Umbilical cord (tissue), 1 donor: ENCODE measurements at regions not wholly inside any gene's neighbourhood (a gene's known extent, or its start where the extent isn't known, plus 50 kb on each side); places are given as distances from the start of the nearest gene placed in this dataset.
"Not testable (repeated sequence)": the region's sequence is repeated elsewhere in the genome, so short reads cannot be mapped to it uniquely, and the experiment has no call there.

ENCODE experiments used
- DNase-seq: peaks from one replicate; pipeline ENCODE4 v3.0.0-alpha.2; 2015; ENCODE audit warnings: low spot score

DNA sequence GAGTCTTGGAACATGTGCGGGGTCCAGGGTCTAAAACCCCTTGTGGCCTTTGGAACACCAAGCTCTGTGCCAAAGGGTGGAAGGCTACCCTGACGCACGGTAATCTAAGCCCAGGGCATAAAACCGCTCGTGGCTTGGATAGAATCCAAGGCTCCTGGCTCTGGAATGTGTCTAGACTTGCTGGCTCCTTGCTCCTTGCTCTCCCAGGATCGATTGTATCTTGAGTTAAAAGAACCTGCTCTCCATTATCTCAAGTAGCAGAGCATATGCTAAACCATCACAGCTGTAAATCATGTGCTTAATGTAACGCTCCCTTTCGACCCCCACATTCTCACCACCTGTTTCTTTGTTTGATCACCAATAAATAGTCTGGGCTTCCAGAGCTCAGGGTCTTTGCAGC lies 50.3 kb downstream of the TLCD4 start:
- DNase-seq: not testable (repeated sequence)

DNA sequence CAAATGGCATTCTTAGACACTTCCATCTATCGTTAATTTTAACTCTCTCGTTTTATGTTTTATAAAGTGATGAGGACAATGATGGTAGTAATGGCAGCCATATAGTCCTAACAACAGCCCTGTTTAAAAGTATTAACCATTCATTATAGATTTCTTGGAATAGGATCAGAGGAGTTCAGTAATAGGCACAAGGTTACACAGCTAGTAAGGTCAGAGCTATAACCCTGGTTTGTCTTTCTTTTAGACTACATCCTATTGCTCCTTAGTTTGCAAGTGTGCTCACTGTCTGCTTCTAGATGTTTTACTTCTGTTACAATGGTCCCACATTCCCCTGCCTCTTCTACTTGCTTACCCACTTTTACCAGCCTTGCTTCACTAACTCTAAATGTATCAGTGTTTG lies 50.9 kb downstream of the TLCD4 start:
- DNase-seq: no peak

DNA sequence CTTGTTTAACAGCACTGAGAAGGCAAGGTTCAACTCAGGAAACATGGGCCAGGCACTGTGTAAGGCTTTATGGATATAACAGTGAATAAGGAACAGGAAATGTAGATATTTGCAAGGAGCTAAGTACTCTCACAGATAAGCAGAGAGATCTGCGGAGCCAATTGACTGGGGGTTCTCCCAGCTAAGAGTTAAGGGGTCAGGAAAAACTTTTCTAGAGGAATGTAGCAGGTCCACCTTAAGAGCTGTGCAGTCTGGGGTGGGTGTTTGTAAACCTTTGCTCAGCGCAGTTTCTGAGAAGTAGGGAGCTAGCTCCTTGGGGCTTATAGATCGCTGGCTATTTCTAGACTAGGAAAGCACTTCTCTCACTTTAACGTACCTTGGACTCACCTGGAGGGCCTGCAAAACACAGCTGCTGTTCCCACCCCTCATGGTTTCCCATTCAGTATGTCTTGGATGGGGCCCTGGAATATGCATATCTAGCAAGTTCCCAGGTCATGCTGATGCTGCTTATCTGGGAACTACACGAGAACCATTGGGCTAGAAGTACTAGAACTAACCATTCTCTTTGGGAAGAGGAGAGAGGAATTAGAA lies 51.7 kb downstream of the TLCD4 start:
- no peak for DNase-seq

DNA sequence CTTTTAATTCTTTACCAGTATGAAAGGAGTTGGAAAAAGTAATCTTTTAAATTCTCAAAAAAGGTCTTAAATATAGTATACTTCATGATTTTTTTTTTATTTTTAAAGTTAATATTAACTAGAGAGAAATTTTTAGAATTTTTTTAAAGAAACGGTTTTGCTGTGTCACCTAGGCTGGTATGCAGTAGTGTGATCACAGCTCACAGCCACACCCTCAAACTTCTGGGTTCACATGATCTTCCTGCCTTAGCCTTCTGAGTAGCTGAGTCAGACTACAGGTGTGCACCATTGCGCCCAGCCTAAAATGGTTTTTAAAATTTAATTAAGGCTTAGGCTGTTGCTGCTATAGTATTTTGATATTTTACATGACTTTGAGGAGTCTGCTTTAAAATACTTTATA lies 52.4 kb downstream of the TLCD4 start:
- no peak for DNase-seq

DNA sequence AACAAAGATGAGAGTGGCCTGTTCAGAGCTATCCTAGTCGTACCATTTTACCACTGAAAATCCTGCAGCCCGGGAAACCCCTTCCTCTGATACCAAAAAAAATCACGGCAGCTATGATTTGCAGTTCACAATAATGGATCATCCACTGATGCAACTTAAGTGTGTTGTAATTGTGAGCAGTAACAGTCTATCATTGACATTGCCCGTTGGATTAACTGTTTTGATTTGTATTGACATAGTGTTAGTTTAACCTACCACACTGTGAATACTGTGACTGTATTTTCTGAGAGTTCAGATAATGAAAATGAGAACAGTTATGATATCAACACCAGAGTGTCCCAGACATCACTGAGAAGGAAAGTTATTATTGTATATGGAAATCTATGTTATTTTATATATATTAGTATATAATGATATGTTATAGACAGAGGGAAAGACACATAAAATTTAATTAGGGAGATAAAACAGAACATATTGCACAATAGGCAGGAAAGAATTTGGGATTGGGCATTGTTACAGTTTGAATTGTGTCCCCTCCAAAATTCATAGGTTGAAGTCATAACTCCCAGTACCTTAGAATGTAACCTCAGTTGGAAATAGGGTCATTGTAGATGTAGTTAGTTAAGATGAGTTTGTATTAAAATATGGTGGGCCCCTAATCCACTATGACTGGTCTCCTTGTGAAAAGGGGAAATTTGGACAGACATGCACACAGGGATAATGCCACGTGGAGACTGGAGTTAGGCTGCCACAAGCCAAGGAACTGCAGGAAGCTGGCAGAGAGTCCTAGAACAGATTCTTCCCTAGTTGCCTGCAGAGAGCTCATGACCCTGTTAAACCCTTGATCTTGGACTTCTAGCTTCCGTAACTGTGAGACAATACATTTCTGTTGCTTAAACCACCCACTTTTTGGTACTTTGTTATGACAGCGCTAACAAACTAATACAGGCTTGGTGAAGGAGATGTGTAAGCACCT lies 54.4 kb downstream of the TLCD4 start:
- no peak for DNase-seq

DNA sequence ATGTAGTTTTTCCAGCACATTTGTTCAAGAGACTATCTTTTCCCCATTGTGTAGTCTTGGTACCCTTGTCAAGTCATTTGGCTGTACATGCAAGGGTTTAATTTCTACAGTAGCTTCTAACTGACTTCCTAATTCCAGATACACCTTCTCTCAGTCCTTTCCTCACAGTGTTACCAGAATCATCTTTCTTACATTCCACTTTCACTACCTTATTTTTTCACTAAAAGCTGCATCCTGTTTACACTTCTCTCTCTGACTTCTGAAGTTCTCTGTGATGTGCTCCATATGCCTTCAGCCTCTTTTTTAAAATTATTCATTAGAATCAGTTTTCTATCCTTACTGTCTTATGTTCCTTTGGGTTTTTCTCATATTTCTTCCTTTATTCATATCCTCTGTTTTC lies 57.1 kb upstream of the RWDD3 start:
- no peak for DNase-seq

DNA sequence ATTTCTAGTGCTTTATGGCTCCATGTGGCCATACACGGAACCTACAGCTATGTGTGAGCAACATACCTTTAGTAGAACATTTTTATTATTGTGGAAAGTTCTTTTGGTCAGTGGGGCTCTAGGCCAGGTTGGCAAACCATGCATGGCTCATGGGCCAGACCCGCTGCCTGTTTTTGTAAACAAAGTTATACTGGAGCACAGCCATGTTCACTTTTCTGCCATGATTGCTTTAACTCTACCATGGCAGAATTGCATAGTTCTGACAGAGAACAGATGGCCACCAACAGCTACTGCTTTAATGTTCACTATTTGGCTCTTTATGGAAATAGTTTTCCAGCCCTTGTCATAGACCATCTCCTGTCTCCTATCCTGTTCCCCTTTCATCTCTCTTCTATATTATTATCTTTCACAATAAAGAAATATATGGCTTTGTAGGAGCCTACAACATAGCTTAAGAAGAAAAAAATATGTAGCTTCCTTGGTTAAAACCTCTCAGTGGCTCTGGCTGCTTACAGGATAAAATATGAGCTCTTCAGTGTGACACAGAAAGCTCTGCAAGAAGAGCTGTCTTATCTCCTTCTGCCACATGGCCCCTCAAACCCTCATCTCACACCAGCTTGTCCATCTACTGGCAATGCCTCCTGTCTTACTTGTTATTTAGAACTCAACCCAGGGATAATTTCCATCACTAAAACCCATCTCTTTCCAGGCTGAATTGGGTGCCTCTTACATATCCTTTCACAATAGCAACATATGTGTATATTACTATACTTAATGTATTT lies 54.6 kb upstream of the RWDD3 start:
- DNase-seq: peak; percentile 90

DNA sequence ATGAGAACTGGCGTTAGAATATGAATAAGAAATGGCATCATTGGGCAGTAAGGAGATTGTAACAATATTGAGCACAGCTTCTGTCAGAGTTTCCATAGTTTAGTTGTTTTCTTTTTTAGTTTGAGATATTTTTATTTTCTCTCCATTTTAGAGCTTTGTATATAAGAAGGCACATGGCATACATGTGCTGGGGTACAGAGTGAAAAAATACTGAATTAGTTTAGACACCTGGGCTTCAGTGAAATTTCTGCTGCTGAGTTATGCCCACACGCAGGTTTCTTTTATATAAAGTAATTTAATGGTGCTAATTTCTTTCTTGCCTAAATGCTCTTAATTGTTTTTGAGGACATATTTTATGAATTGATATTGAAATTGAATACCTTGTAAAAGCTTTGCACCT lies 53.6 kb upstream of the RWDD3 start:
- no peak for DNase-seq

DNA sequence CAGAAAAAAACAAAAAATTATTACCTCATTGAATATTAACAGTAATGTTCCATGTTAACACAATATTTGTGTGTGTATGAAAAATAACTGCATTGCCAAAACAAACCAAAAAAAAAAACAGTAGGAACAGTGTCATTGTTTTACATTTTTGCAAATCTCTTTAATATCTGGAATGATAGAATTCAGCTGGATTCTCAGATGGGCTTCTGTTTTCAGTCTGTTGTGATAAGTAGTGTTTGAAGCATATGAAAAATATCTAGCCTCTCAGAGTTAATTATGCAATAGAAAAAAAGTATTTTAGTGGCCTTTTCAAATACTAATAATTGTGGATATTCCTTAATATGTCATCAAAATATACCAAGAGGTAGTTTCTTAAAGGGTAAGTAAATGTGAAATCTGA lies 52.9 kb upstream of the RWDD3 start:
- no peak for DNase-seq

DNA sequence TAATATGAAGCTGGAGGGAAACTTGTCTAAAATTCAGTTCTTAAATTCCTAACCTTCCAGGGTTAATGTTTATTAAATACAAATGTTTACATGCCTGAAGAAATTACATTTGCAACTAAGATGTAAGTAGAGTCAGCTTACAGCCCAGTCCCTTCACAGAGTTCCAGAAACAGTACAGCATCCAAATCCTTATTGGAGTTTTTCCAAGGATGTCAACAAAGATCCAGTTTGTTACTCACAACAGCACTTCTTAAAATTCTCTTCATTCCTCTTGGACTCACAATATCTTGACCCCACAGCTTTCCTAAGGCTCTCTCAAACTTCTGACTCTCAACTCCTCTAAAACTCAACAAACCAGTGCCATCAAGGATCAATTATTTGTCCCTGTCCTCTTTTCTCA lies 50.1 kb upstream of the RWDD3 start:
- DNase-seq: peak; percentile 87
